ENCODE measurements at regions not wholly inside any gene's neighbourhood (a gene's known extent, or its start where the extent isn't known, plus 50 kb on each side); places are given as distances from the start of the nearest gene placed in this dataset.

GRCh38 chr13:74922963-74923362 lies 559.0 kb downstream of the TBC1D4 start:
- no peak overlapping the region for H3K4me3 ChIP-seq (ENCODE audit: low read depth, low read length)
- DNase-seq (ENCODE audit: low read depth): no peak
- TF ChIP-seq CTCF (IDR thresholded peaks at IDR 0.05; ENCODE audit: insufficient read depth, low read length): no peak

GRCh38 chr13:74921326-74921725 lies 560.6 kb downstream of the TBC1D4 start:
- no peak for TF ChIP-seq CTCF (IDR thresholded peaks at IDR 0.05; ENCODE audit: insufficient read depth, low read length)
- H3K4me3 ChIP-seq (ENCODE audit: low read depth, low read length): no peak overlapping the region
- no peak for DNase-seq (ENCODE audit: low read depth)

GRCh38 chr13:74920920-74921319 lies 561.0 kb downstream of the TBC1D4 start:
- no peak for TF ChIP-seq CTCF (IDR thresholded peaks at IDR 0.05; ENCODE audit: insufficient read depth, low read length)

GRCh38 chr13:74920361-74920760 lies 561.6 kb downstream of the TBC1D4 start:
- no peak for TF ChIP-seq CTCF (IDR thresholded peaks at IDR 0.05; ENCODE audit: insufficient read depth, low read length)

More at GRCh38 chr13:74920920-74921319, 561.0 kb downstream of the TBC1D4 start:
- H3K4me3 ChIP-seq (ENCODE audit: low read depth, low read length): no peak overlapping the region
- no peak for DNase-seq (ENCODE audit: low read depth)

GRCh38 chr13:74919914-74920313 lies 562.1 kb downstream of the TBC1D4 start:
- TF ChIP-seq CTCF (IDR thresholded peaks at IDR 0.05; ENCODE audit: insufficient read depth, low read length): no peak
- no peak overlapping the region for H3K4me3 ChIP-seq (ENCODE audit: low read depth, low read length)
- DNase-seq (ENCODE audit: low read depth): no peak

More at GRCh38 chr13:74920361-74920760, 561.6 kb downstream of the TBC1D4 start:
- no peak overlapping the region for H3K4me3 ChIP-seq (ENCODE audit: low read depth, low read length)
- no peak for DNase-seq (ENCODE audit: low read depth)

DNA sequence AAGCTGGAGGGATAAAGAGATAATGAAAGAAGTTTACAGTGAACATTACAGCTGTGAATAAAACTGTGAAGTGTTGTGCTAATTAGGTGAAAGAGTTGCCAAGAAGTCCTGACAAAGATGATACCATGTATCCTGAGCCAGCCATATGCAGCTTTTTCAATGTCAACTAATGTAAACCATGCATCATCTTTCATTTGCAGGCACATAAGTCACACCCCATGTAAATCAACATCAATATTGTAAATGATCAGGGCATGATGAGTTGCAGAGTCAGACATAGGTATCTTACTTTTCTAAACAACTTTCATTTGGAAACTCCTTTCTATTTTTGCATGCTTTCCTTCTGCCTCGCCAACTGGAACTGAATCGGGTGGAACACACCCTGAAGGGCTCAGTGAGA lies 569.1 kb downstream of the TBC1D4 start:
- no peak for DNase-seq (ENCODE audit: low read depth)
- H3K4me3 ChIP-seq (ENCODE audit: low read depth, low read length): no peak overlapping the region
- TF ChIP-seq CTCF (IDR thresholded peaks at IDR 0.05; ENCODE audit: insufficient read depth, low read length): no peak

GRCh38 chr13:74910415-74910814 lies 571.6 kb downstream of the TBC1D4 start:
- no peak for TF ChIP-seq CTCF (IDR thresholded peaks at IDR 0.05; ENCODE audit: insufficient read depth, low read length)
- no peak overlapping the region for H3K4me3 ChIP-seq (ENCODE audit: low read depth, low read length)
- no peak for DNase-seq (ENCODE audit: low read depth)
